ENCODE measurements at regions not wholly inside any gene's neighbourhood (a gene's known extent, or its start where the extent isn't known, plus 50 kb on each side); places are given as distances from the start of the nearest gene placed in this dataset.

GRCh38 chr3:31249545-31249944 lies 283.2 kb upstream of the STT3B start:
- H3K4me2 ChIP-seq (ENCODE audit: low read length), result no peak overlapping the region
- no peak for FAIRE-seq
- no peaks in the 10 kb centered on the region for H3K9me3 Mint-ChIP-seq (ENCODE audit: unreplicated experiment)
- no peaks in the 10 kb centered on the region for H3K4me1 ChIP-seq (ENCODE audit: insufficient read depth, low read length)
- no peak overlapping the region for H3K4me3 Mint-ChIP-seq (ENCODE audit: unreplicated experiment)
- H3K27ac ChIP-seq (ENCODE audit: low read depth, low read length), result no peak overlapping the region
- H3K9ac ChIP-seq (ENCODE audit: low read length), result no peak overlapping the region
- H3K4me3 ChIP-seq (ENCODE audit: insufficient read depth, low read depth, low read length), result no peak overlapping the region
- H3K27ac Mint-ChIP-seq (ENCODE audit: unreplicated experiment), result no peak overlapping the region
- peaks cover 8% of the 10 kb centered on the region for H3K27me3 Mint-ChIP-seq (ENCODE audit: low read depth, unreplicated experiment)
- H3K36me3 ChIP-seq (ENCODE audit: insufficient read depth, low read length), result no peaks in the 10 kb centered on the region
- no peak overlapping the region for H2AFZ ChIP-seq (ENCODE audit: low read depth, low read length)
- no peaks in the 10 kb centered on the region for H3K27me3 ChIP-seq (ENCODE audit: insufficient read depth, low read length)
- TF ChIP-seq CTCF (IDR thresholded peaks at IDR 0.05; ENCODE audit: insufficient read depth, low read depth, low read length) (no peak), EZH2 (IDR thresholded peaks at IDR 0.05; ENCODE audit: insufficient read depth, low read length) (no peak)
- H4K20me1 ChIP-seq (ENCODE audit: insufficient read depth, low read length), result no peaks in the 10 kb centered on the region
- no peaks in the 10 kb centered on the region for H3K79me2 ChIP-seq (ENCODE audit: insufficient read depth, low read length)
- H3K36me3 Mint-ChIP-seq (ENCODE audit: low read depth, unreplicated experiment), result no peaks in the 10 kb centered on the region
- peaks cover 5% of the 10 kb centered on the region for H3K9me3 ChIP-seq (ENCODE audit: insufficient read depth, low read depth, low read length)
- no peak for DNase-seq (ENCODE audit: low read depth)
- peaks cover 31% of the 10 kb centered on the region for H3K4me1 Mint-ChIP-seq (ENCODE audit: low read depth, unreplicated experiment)

GRCh38 chr3:31250116-31250777 lies 282.5 kb upstream of the STT3B start:
- H3K4me2 ChIP-seq (ENCODE audit: low read length), result no peak overlapping the region
- H3K36me3 Mint-ChIP-seq (ENCODE audit: low read depth, unreplicated experiment), result no peaks in the 10 kb centered on the region
- H3K9me3 ChIP-seq (ENCODE audit: insufficient read depth, low read depth, low read length), result peaks cover 5% of the 10 kb centered on the region
- no peaks in the 10 kb centered on the region for H3K4me1 ChIP-seq (ENCODE audit: insufficient read depth, low read length)
- H3K79me2 ChIP-seq (ENCODE audit: insufficient read depth, low read length), result no peaks in the 10 kb centered on the region
- FAIRE-seq (peak; percentile 13), DNase-seq (ENCODE audit: low read depth) (peak; percentile 6)
- TF ChIP-seq EZH2 (IDR thresholded peaks at IDR 0.05; ENCODE audit: insufficient read depth, low read length), result no peak
- TF ChIP-seq CTCF (IDR thresholded peaks at IDR 0.05; ENCODE audit: insufficient read depth, low read depth, low read length), result no peak
- no peak overlapping the region for H3K4me3 Mint-ChIP-seq (ENCODE audit: unreplicated experiment)
- H3K9me3 Mint-ChIP-seq (ENCODE audit: unreplicated experiment), result peaks cover 3% of the 10 kb centered on the region
- no peaks in the 10 kb centered on the region for H3K27me3 ChIP-seq (ENCODE audit: insufficient read depth, low read length)
- H3K36me3 ChIP-seq (ENCODE audit: insufficient read depth, low read length), result no peaks in the 10 kb centered on the region
- H2AFZ ChIP-seq (ENCODE audit: low read depth, low read length), result no peak overlapping the region
- peaks cover 8% of the 10 kb centered on the region for H3K27me3 Mint-ChIP-seq (ENCODE audit: low read depth, unreplicated experiment)
- no peak overlapping the region for H3K27ac ChIP-seq (ENCODE audit: low read depth, low read length)
- peaks cover 31% of the 10 kb centered on the region for H3K4me1 Mint-ChIP-seq (ENCODE audit: low read depth, unreplicated experiment)
- no peak overlapping the region for H3K4me3 ChIP-seq (ENCODE audit: insufficient read depth, low read depth, low read length)
- peak overlapping the region; percentile 12 for H3K27ac Mint-ChIP-seq (ENCODE audit: unreplicated experiment)
- H4K20me1 ChIP-seq (ENCODE audit: insufficient read depth, low read length), result no peaks in the 10 kb centered on the region
- no peak overlapping the region for H3K9ac ChIP-seq (ENCODE audit: low read length)

GRCh38 chr3:31251083-31251482 lies 281.6 kb upstream of the STT3B start:
- Mint-ChIP-seq H3K4me1 (ENCODE audit: low read depth, unreplicated experiment) (peaks cover 31% of the 10 kb centered on the region), H3K27me3 (ENCODE audit: low read depth, unreplicated experiment) (peaks cover 8% of the 10 kb centered on the region), H3K36me3 (ENCODE audit: low read depth, unreplicated experiment) (no peaks in the 10 kb centered on the region), H3K27ac (ENCODE audit: unreplicated experiment) (no peak overlapping the region), H3K9me3 (ENCODE audit: unreplicated experiment) (peaks cover 3% of the 10 kb centered on the region), H3K4me3 (ENCODE audit: unreplicated experiment) (no peak overlapping the region)
- peaks cover 5% of the 10 kb centered on the region for H3K9me3 ChIP-seq (ENCODE audit: insufficient read depth, low read depth, low read length)
- H2AFZ ChIP-seq (ENCODE audit: low read depth, low read length), result no peak overlapping the region
- TF ChIP-seq EZH2 (IDR thresholded peaks at IDR 0.05; ENCODE audit: insufficient read depth, low read length) (no peak), CTCF (IDR thresholded peaks at IDR 0.05; ENCODE audit: insufficient read depth, low read depth, low read length) (no peak)
- H3K27ac ChIP-seq (ENCODE audit: low read depth, low read length), result no peak overlapping the region
- no peaks in the 10 kb centered on the region for H3K79me2 ChIP-seq (ENCODE audit: insufficient read depth, low read length)
- no peaks in the 10 kb centered on the region for H3K27me3 ChIP-seq (ENCODE audit: insufficient read depth, low read length)
- H3K36me3 ChIP-seq (ENCODE audit: insufficient read depth, low read length), result no peaks in the 10 kb centered on the region
- no peaks in the 10 kb centered on the region for H3K4me1 ChIP-seq (ENCODE audit: insufficient read depth, low read length)
- FAIRE-seq, result no peak
- no peak for DNase-seq (ENCODE audit: low read depth)
- H3K4me3 ChIP-seq (ENCODE audit: insufficient read depth, low read depth, low read length), result no peak overlapping the region
- H3K9ac ChIP-seq (ENCODE audit: low read length), result no peak overlapping the region
- no peaks in the 10 kb centered on the region for H4K20me1 ChIP-seq (ENCODE audit: insufficient read depth, low read length)
- H3K4me2 ChIP-seq (ENCODE audit: low read length), result no peak overlapping the region
